ENCODE measurements at regions not wholly inside any gene's neighbourhood (a gene's known extent, or its start where the extent isn't known, plus 50 kb on each side); places are given as distances from the start of the nearest gene placed in this dataset.
A peak's percentile ranks its signal among the peaks of the same experiment; 100 is the strongest.
"Not testable (repeated sequence)": the region's sequence is repeated elsewhere in the genome, so short reads cannot be mapped to it uniquely, and the experiment has no call there.

DNA sequence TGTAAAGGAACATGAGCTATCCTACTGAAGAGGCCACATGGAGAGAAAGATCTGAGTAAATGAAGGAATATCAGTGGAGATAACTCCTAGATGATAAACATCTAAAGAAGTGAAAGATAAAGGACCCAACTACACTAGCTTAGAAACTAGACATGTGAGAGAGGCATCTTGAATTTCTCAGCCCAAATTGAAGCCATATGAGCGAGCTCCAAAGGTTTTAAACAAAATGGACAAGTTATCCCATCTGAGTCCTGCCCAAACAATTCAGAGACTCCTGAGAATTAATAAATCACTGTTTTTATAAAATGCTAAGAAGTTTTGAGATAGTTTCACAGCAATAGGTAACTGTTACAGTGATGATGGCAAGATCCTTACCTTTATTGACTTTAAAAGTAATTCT lies 438.9 kb downstream of the NAV3 start:
- Mint-ChIP-seq H3K4me1 (no peaks in the 10 kb centered on the region), H3K4me3 (no peak overlapping the region), H3K27me3 (no peaks in the 10 kb centered on the region), H3K36me3 (no peaks in the 10 kb centered on the region), H3K27ac (no peak overlapping the region), H3K9me3 (peaks cover 0 to 5% (median 1%) of the 10 kb centered on the region in 7 donors)
- DNase-seq = no peak
- no peak for ATAC-seq (ENCODE audit: low read depth in 2 of 2)

DNA sequence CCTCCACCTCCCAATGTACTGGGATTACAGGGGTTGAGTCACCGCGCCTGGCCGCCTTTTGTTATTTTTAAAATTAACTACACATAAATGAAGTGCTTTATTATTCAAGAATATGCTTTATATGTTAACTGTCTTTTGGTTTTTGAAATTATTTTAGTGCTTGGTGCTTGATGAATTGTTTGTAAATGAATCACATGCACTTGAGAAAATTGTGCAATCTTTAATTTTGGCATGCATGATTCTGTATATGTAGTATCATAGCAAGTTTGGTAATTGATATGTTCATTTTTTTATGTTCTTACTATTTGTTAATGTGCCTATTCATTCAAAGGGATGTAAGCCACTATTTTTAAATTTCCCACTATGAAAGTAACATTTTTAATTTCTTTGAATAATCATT lies 440.9 kb downstream of the NAV3 start:
- ATAC-seq (ENCODE audit: low read depth in 2 of 2) = no peak
- Mint-ChIP-seq H3K36me3 (no peaks in the 10 kb centered on the region), H3K27me3 (no peaks in the 10 kb centered on the region), H3K4me3 (no peak overlapping the region), H3K4me1 (no peaks in the 10 kb centered on the region), H3K27ac (no peak overlapping the region), H3K9me3 (peaks cover 0 to 12% (median 3%) of the 10 kb centered on the region in 7 donors)
- DNase-seq = no peak

DNA sequence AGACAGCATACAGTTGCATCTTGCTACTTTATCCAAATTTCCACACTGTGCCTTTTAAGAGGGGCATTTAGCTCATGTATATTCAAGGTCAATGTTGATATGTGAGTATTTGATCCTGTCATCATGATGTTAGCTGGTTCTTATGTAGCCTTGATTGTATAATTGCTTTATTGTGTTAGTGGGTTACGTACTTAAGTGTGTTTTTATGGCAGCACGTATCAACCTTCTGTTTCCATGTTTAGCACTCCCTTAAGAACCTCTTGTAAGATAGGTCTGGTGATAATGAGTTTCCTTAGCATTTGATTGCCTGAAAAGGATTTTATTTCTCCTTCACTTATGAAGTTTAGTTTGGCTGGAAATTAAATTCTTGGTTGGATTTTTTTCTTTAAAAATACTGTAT lies 445.2 kb downstream of the NAV3 start:
- Mint-ChIP-seq H3K27ac (no peak overlapping the region), H3K4me3 (no peak overlapping the region), H3K4me1 (no peaks in the 10 kb centered on the region), H3K36me3 (no peaks in the 10 kb centered on the region), H3K9me3 (peaks cover 0 to 24% (median 7%) of the 10 kb centered on the region in 7 donors), H3K27me3 (peaks cover 0 to 4% (median 3%) of the 10 kb centered on the region in 3 donors)
- DNase-seq (no peak), ATAC-seq (ENCODE audit: low read depth in 2 of 2) (no peak)

GRCh38 chr12:78278706-78279190 lies 448.1 kb downstream of the NAV3 start:
- no peak overlapping the region for H3K27ac Mint-ChIP-seq
- peaks cover 0 to 4% (median 3%) of the 10 kb centered on the region in 3 donors for H3K27me3 Mint-ChIP-seq
- H3K9me3 Mint-ChIP-seq = peaks cover 0 to 24% (median 7%) of the 10 kb centered on the region in 7 donors
- no peak for DNase-seq
- H3K4me1 Mint-ChIP-seq = no peaks in the 10 kb centered on the region
- no peak overlapping the region for H3K4me3 Mint-ChIP-seq
- no peak for ATAC-seq (ENCODE audit: low read depth in 2 of 2)
- no peaks in the 10 kb centered on the region for H3K36me3 Mint-ChIP-seq

DNA sequence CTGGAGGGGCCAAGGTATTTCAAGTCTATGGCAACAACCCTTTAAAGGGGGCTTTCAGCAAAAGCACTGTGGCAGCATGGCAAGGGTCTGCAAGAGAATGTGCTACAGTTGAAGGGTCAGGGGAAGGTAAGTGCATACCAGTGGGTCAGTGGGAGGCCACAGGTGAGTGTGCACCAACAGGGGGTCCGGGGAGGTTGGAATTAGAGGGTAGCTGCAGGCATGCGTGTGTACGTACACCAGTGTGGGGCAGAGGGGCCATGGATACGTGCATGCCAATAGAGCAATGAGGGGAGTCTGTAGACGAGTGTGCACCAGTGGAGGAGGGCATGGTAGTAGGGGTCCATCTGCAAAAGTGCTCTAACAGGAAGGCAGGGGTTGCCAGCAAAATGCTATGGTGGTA lies 448.9 kb downstream of the NAV3 start:
- Mint-ChIP-seq H3K4me1 (no peaks in the 10 kb centered on the region), H3K4me3 (no peak overlapping the region), H3K9me3 (peaks cover 0 to 24% (median 7%) of the 10 kb centered on the region in 7 donors), H3K36me3 (no peaks in the 10 kb centered on the region), H3K27me3 (peaks cover 0 to 4% (median 3%) of the 10 kb centered on the region in 3 donors), H3K27ac (peak overlapping the region in 1 of 6 donors; percentile 76)
- DNase-seq (no peak), ATAC-seq (ENCODE audit: low read depth in 2 of 2) (no peak)

GRCh38 chr12:78281102-78281501 lies 450.4 kb downstream of the NAV3 start:
- H3K4me3 Mint-ChIP-seq; DNase-seq; H3K4me1 Mint-ChIP-seq; H3K36me3 Mint-ChIP-seq; H3K27ac Mint-ChIP-seq; ATAC-seq (ENCODE audit: low read depth in 2 of 2); H3K27me3 Mint-ChIP-seq: not testable (repeated sequence)
- H3K9me3 Mint-ChIP-seq = peaks cover 0 to 18% (median 3%) of the 10 kb centered on the region in 7 donors

GRCh38 chr12:78284417-78284816 lies 453.7 kb downstream of the NAV3 start:
- H3K4me3 Mint-ChIP-seq = no peak overlapping the region
- DNase-seq = no peak
- H3K36me3 Mint-ChIP-seq = no peaks in the 10 kb centered on the region
- no peak for ATAC-seq (ENCODE audit: low read depth in 2 of 2)
- H3K4me1 Mint-ChIP-seq = no peaks in the 10 kb centered on the region
- H3K27me3 Mint-ChIP-seq = peaks cover 0 to 3% (median 2%) of the 10 kb centered on the region in 3 donors
- H3K27ac Mint-ChIP-seq = no peak overlapping the region
- H3K9me3 Mint-ChIP-seq = peaks cover 0 to 5% (median 0%) of the 10 kb centered on the region in 7 donors

- Mint-ChIP-seq H3K4me1 (no peaks in the 10 kb centered on the region), H3K9me3 (peaks cover 0 to 4% (median 0%) of the 10 kb centered on the region in 7 donors), H3K27me3 (no peaks in the 10 kb centered on the region), H3K27ac (no peak overlapping the region), H3K36me3 (no peaks in the 10 kb centered on the region), H3K4me3 (no peak overlapping the region)
- DNase-seq = no peak
- no peak for ATAC-seq (ENCODE audit: low read depth in 2 of 2)
Measured at GRCh38 chr12:78290606-78291345, 460.1 kb downstream of the NAV3 start.

- no peaks in the 10 kb centered on the region for H3K4me1 Mint-ChIP-seq
- H3K9me3 Mint-ChIP-seq = peaks cover 0 to 4% (median 0%) of the 10 kb centered on the region in 7 donors
- H3K4me3 Mint-ChIP-seq = no peak overlapping the region
- H3K36me3 Mint-ChIP-seq = no peaks in the 10 kb centered on the region
- DNase-seq (no peak), ATAC-seq (ENCODE audit: low read depth in 2 of 2) (no peak)
- no peak overlapping the region for H3K27ac Mint-ChIP-seq
- H3K27me3 Mint-ChIP-seq = no peaks in the 10 kb centered on the region
Measured at GRCh38 chr12:78293059-78293686, 462.5 kb downstream of the NAV3 start.

DNA sequence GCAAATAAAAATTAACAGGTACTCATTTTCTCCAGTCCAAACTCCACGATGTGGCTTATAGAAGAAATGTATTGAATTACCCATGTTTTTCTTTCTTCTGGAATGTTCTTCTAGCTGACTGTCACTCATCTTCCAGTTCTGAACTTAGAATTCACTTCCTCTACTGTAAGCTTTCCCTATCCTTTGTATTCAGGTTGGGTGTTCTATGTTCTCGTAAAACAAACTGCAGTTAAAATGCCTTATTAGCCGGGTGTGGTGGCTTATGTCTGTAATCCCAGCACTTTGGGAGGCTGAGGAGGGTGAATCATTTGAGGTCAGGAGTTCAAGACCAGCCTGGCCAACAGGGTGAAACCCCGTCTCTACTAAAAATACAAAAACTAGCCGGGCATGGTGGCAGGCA lies 470.6 kb downstream of the NAV3 start:
- H3K9me3 Mint-ChIP-seq; H3K36me3 Mint-ChIP-seq; H3K4me3 Mint-ChIP-seq; H3K4me1 Mint-ChIP-seq; H3K27ac Mint-ChIP-seq; ATAC-seq (ENCODE audit: low read depth in 2 of 2); DNase-seq; H3K27me3 Mint-ChIP-seq: not testable (repeated sequence)

- H3K9me3 Mint-ChIP-seq = peaks cover 0 to 5% (median 0%) of the 10 kb centered on the region in 7 donors
Measured at GRCh38 chr12:78305808-78306207, 475.1 kb downstream of the NAV3 start.

GRCh38 chr12:78306236-78306635 lies 475.5 kb downstream of the NAV3 start:
- DNase-seq = no peak
- no peak overlapping the region for H3K27ac Mint-ChIP-seq
- H3K9me3 Mint-ChIP-seq = peaks cover 0 to 5% (median 0%) of the 10 kb centered on the region in 7 donors
- no peak overlapping the region for H3K4me3 Mint-ChIP-seq
- no peaks in the 10 kb centered on the region for H3K27me3 Mint-ChIP-seq
- no peak for ATAC-seq (ENCODE audit: low read depth in 2 of 2)
- no peaks in the 10 kb centered on the region for H3K36me3 Mint-ChIP-seq
- H3K4me1 Mint-ChIP-seq = no peaks in the 10 kb centered on the region

More at GRCh38 chr12:78305808-78306207, 475.1 kb downstream of the NAV3 start:
- Mint-ChIP-seq H3K4me3 (no peak overlapping the region), H3K27me3 (no peaks in the 10 kb centered on the region), H3K4me1 (no peaks in the 10 kb centered on the region), H3K27ac (no peak overlapping the region), H3K36me3 (no peaks in the 10 kb centered on the region)
- DNase-seq (no peak), ATAC-seq (ENCODE audit: low read depth in 2 of 2) (no peak)

DNA sequence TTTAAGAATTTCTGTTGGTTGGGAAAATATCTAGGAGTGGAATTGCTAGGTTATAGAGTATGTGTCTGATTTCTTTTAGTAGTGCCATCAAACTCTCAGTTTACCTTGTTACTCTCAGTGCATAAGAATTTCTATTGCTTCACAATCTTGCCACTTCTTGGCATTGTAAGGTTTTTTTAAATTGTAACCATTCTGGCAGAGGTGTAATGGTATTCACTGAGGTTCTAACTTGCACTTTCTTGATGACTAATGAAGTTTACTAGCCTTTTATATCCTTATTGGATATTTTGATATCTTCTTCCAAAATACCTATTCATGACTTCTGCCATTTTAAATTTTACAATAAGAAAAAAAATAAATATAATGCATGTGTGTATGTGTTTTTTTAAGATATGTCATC lies 478.0 kb downstream of the NAV3 start:
- peaks cover 0 to 5% (median 0%) of the 10 kb centered on the region in 7 donors for H3K9me3 Mint-ChIP-seq
- DNase-seq = no peak
- no peak overlapping the region for H3K4me3 Mint-ChIP-seq
- no peaks in the 10 kb centered on the region for H3K4me1 Mint-ChIP-seq
- ATAC-seq (ENCODE audit: low read depth in 2 of 2) = no peak
- no peaks in the 10 kb centered on the region for H3K27me3 Mint-ChIP-seq
- no peaks in the 10 kb centered on the region for H3K36me3 Mint-ChIP-seq
- no peak overlapping the region for H3K27ac Mint-ChIP-seq

- no peak overlapping the region for H3K27ac Mint-ChIP-seq
- H3K36me3 Mint-ChIP-seq = no peaks in the 10 kb centered on the region
- H3K4me3 Mint-ChIP-seq = no peak overlapping the region
- H3K9me3 Mint-ChIP-seq = peaks cover 0 to 7% (median 0%) of the 10 kb centered on the region in 7 donors
- no peaks in the 10 kb centered on the region for H3K4me1 Mint-ChIP-seq
- DNase-seq (no peak), ATAC-seq (ENCODE audit: low read depth in 2 of 2) (no peak)
- no peaks in the 10 kb centered on the region for H3K27me3 Mint-ChIP-seq
Measured at GRCh38 chr12:78315028-78315427, 484.3 kb downstream of the NAV3 start.

Data from naive B cell (primary cell).